ENCODE measurements at regions not wholly inside any gene's neighbourhood (a gene's known extent, or its start where the extent isn't known, plus 50 kb on each side); places are given as distances from the start of the nearest gene placed in this dataset.
"Not testable (repeated sequence)": the region's sequence is repeated elsewhere in the genome, so short reads cannot be mapped to it uniquely, and the experiment has no call there.

- TF ChIP-seq, protein P1, sequence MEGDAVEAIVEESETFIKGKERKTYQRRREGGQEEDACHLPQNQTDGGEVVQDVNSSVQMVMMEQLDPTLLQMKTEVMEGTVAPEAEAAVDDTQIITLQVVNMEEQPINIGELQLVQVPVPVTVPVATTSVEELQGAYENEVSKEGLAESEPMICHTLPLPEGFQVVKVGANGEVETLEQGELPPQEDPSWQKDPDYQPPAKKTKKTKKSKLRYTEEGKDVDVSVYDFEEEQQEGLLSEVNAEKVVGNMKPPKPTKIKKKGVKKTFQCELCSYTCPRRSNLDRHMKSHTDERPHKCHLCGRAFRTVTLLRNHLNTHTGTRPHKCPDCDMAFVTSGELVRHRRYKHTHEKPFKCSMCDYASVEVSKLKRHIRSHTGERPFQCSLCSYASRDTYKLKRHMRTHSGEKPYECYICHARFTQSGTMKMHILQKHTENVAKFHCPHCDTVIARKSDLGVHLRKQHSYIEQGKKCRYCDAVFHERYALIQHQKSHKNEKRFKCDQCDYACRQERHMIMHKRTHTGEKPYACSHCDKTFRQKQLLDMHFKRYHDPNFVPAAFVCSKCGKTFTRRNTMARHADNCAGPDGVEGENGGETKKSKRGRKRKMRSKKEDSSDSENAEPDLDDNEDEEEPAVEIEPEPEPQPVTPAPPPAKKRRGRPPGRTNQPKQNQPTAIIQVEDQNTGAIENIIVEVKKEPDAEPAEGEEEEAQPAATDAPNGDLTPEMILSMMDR (IDR thresholded peaks at IDR 0.05; ENCODE audit: borderline replicate concordance, insufficient read depth, low read depth, low read length), result no peak
- no peak overlapping the region for H3K4me3 ChIP-seq (ENCODE audit: low read depth, low read length)
Measured at GRCh38 chr2:220590476-220590875, 963.0 kb downstream of the SLC4A3 start.

DNA sequence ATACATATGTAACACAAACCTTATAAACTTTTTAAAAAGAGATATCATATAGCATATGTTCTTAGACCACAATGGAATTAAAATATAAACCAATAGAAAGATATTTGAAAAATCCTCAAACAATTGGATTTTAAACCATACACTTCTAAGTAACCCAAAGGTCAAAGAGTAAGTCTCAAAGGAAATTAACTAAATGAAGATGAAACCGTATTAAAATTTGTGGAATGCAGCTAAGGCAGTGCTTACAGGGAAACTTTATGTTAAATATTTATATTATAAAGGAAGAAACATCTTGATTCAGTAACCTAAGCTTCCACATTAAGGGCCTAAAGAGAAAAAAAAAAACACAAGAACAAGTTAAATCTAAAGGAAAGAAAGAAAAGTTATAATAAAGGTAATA, 966.1 kb downstream of the SLC4A3 start:
- H3K4me3 ChIP-seq (ENCODE audit: low read depth, low read length), result no peak overlapping the region
- TF ChIP-seq, protein P1 (IDR thresholded peaks at IDR 0.05; ENCODE audit: borderline replicate concordance, insufficient read depth, low read depth, low read length), result no peak

GRCh38 chr2:220601674-220602073, 970.4 kb downstream of the EPHA4 start:
- TF ChIP-seq, protein P1 (IDR thresholded peaks at IDR 0.05; ENCODE audit: borderline replicate concordance, insufficient read depth, low read depth, low read length), result no peak
- H3K4me3 ChIP-seq (ENCODE audit: low read depth, low read length), result no peak overlapping the region

GRCh38 chr2:220613004-220613403, 959.1 kb downstream of the EPHA4 start:
- H3K4me3 ChIP-seq (ENCODE audit: low read depth, low read length), result not testable (repeated sequence)

DNA sequence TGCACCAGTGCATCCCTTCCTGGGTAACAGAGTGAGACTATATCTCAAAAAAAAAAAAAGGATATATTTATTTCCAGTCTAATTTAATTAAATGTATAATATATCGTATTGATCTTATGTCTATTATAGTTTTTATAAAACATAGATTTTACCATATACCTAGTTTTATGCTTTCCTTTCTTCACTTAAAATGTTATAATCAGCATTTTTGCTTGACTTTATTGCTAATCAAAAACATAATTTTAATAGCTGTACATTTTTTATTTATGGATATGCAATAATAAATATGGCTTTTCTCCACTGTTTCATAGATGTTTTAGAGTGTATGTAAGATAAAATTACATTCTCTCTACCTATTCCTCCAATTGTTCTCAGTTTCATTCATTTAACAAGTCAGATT, 958.0 kb downstream of the EPHA4 start:
- H3K4me3 ChIP-seq (ENCODE audit: low read depth, low read length), result no peak overlapping the region
- TF ChIP-seq, protein P1 (IDR thresholded peaks at IDR 0.05; ENCODE audit: borderline replicate concordance, insufficient read depth, low read depth, low read length), result no peak

DNA sequence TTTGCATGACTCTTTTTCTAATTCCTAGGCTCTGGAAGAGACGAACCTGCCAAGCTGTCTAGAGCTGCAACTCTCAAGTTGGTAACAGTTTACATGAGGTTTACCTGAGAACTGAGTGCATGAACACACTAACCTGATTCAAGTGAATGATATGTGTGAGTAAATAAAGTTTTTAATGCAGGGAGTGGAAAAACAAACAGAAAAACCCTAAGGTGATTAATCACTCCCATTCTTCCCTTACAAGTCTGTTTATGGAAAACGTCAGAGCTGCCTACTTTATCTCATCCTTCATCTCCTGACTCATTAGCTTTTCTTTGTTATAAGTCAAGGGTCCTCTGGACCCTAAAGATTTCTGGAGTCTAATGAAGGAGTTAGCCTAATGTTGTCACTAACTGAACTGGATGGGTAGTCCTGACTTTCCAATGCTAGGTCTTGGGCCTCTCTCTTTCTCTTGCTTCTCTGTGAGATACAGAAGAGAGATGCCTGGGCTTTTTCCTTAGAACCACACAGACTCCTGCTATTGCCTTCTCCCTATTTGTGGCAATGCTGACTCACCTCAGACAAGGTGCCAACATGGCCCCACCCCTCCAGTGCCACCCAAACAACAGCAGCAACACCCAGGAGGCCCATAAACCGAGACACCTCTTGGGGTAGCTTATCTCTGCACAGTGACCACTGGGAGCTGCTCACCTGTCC, 952.4 kb downstream of the EPHA4 start:
- H3K4me3 ChIP-seq (ENCODE audit: low read depth, low read length), result no peak overlapping the region
- TF ChIP-seq, protein P1 (IDR thresholded peaks at IDR 0.05; ENCODE audit: borderline replicate concordance, insufficient read depth, low read depth, low read length), result no peak

DNA sequence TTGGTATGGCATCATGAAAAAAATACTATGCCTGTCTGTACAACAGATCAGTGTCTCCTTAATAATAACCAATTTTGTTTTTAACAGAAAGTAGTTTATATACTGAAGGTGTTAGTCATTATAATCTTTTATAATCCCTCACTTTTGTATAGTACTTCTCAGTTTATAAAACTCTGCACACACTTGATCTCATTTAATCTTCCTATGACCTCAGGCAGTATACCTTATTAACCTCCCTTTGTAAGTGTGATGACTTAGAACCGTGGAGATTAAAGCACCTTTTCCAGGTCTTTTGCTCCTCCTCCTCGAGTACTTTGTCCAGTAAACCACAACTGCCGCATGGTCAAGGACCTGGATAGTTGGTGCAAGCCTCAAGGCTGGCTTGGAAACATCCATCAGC, 945.5 kb downstream of the EPHA4 start:
- TF ChIP-seq, protein P1 (IDR thresholded peaks at IDR 0.05; ENCODE audit: borderline replicate concordance, insufficient read depth, low read depth, low read length), result no peak
- no peak overlapping the region for H3K4me3 ChIP-seq (ENCODE audit: low read depth, low read length)

Data from GM12875 (cell line).